CD4-positive, alpha-beta memory T cell (primary cell): ENCODE measurements at regions not wholly inside any gene's neighbourhood (a gene's known extent, or its start where the extent isn't known, plus 50 kb on each side); places are given as distances from the start of the nearest gene placed in this dataset.

ENCODE experiments used
- CTCF ChIA-PET: fragments of 350-600 bp; sonication (Branson Sonifier 250); formaldehyde crosslinking; loops from one replicate; lab custom pipeline; 2021; ENCODE audit warnings: inconsistent platforms; ENCODE audit not compliant: partially characterized antibody; lab: Charles Lee
- POLR2A ChIA-PET: fragments of 350-600 bp; sonication (Branson Sonifier 250); formaldehyde crosslinking; loops from one replicate; lab custom pipeline; 2021; ENCODE audit not compliant: partially characterized antibody; lab: Charles Lee
- DNase-seq, 5 donors: peaks; one replicate each; pipeline versions ENCODE4 v3.0.0 to v3.0.0-alpha.2; 2020 to 2022; ENCODE audit warnings: mixed read lengths in 1 of 5
- H3K27ac ChIP-seq: one replicate; pipeline ENCODE4 v1.7.0; 2013; ENCODE audit warnings: low read depth, low read length
- H3K27me3 ChIP-seq: 2 replicates; pipeline ENCODE4 v1.7.0; 2013; ENCODE audit warnings: mild to moderate bottlenecking, low read length, moderate library complexity; ENCODE audit not compliant: insufficient read depth
- H3K36me3 ChIP-seq: 2 replicates; pipeline ENCODE4 v1.7.0; 2013; ENCODE audit warnings: mild to moderate bottlenecking, low read length, moderate library complexity; ENCODE audit not compliant: insufficient read depth
- H3K4me1 ChIP-seq: 2 replicates; pipeline ENCODE4 v1.7.0; 2013; ENCODE audit warnings: mild to moderate bottlenecking, low read length, moderate library complexity; ENCODE audit not compliant: insufficient read depth
- H3K4me3 ChIP-seq, 2 donors: one replicate each; pipeline ENCODE4 v1.7.0; 2013; ENCODE audit warnings: low read length in 2 of 2, mild to moderate bottlenecking in 1 of 2
- H3K9me3 ChIP-seq, 2 donors: one replicate each; pipeline ENCODE4 v1.7.0; 2013; ENCODE audit warnings: low read length in 2 of 2, control low read depth in 1 of 2; ENCODE audit not compliant: control insufficient read depth in 1 of 2
- H3K27ac Mint-ChIP-seq, 7 donors: one replicate each; pipeline ENCODE4 v1.8.0; 2020 to 2021; ENCODE audit warnings: mixed read lengths in 7 of 7, mild to moderate bottlenecking in 6 of 7, inconsistent platforms in 3 of 7, moderate library complexity in 3 of 7
- H3K27me3 Mint-ChIP-seq, 2 donors: one replicate each; pipeline ENCODE4 v1.8.0; 2020 to 2021; ENCODE audit warnings: mixed read lengths in 2 of 2
- H3K36me3 Mint-ChIP-seq, 2 donors: one replicate each; pipeline ENCODE4 v1.8.0; 2020 to 2021; ENCODE audit warnings: mixed read lengths in 2 of 2, inconsistent platforms in 1 of 2, mild to moderate bottlenecking in 1 of 2
- H3K4me1 Mint-ChIP-seq, 4 donors: one replicate each; pipeline ENCODE4 v1.8.0; 2020 to 2021; ENCODE audit warnings: mixed read lengths in 4 of 4, mild to moderate bottlenecking in 1 of 4
- H3K4me3 Mint-ChIP-seq, 8 donors: one replicate each; pipeline ENCODE4 v1.8.0; 2020 to 2021; ENCODE audit warnings: mixed read lengths in 8 of 8, mild to moderate bottlenecking in 7 of 8, moderate library complexity in 6 of 8, inconsistent platforms in 3 of 8
- H3K9me3 Mint-ChIP-seq, 8 donors: one replicate each; pipeline ENCODE4 v1.8.0; 2020 to 2021; ENCODE audit warnings: mixed read lengths in 8 of 8, mild to moderate bottlenecking in 5 of 8, inconsistent platforms in 3 of 8, moderate library complexity in 1 of 8
- intact Hi-C: fragments of 100-400 bp; cut with micrococcal nuclease; formaldehyde crosslinking; loops from one replicate; pipeline ENCODE4 v1.15.1; 2023

DNA sequence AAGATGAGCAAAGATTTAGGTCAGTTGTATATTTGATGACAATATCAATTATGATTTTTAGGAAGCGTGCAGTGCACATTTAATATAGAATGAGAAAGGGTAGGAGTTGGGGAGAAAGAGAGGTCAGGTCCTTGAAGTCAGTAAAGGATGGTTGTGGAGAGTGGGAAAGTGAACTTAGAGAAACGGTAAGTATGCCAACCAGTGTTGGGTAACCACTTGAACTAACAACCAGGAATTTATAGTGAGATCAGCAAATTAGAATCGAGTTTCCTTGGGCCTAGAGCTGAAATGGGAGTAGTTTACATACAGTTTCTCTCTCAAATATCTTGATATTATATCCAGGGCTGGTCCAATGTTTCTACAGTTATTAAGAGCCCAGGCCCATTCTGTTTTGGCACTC, 188.5 kb upstream of the RBMS3 start:
- POLR2A ChIA-PET: interaction anchor here (0.6 kb wide), 1 partner anchor 159 kb away, joined by 3 read pairs; no protein-coding TSS in a partner anchor
- peaks cover 0 to 1% (median 0%) of the 10 kb centered on the region in 4 donors for H3K4me1 Mint-ChIP-seq
- H3K27me3 ChIP-seq: no peaks in the 10 kb centered on the region
- CTCF ChIA-PET: no interaction called here
- H3K4me1 ChIP-seq: no peaks in the 10 kb centered on the region
- no peaks in the 10 kb centered on the region for H3K36me3 ChIP-seq
- intact Hi-C loops: no loop called here
- no peak overlapping the region for H3K4me3 Mint-ChIP-seq
- no peak overlapping the region for H3K27ac Mint-ChIP-seq
- no peaks in the 10 kb centered on the region for H3K36me3 Mint-ChIP-seq
- no peaks in the 10 kb centered on the region for H3K27me3 Mint-ChIP-seq
- H3K4me3 ChIP-seq: no peak overlapping the region
- peaks cover 4 to 17% (median 12%) of the 10 kb centered on the region in 8 donors for H3K9me3 Mint-ChIP-seq
- no peak for DNase-seq
- H3K9me3 ChIP-seq: no peaks in the 10 kb centered on the region
- H3K27ac ChIP-seq: no peak overlapping the region

DNA sequence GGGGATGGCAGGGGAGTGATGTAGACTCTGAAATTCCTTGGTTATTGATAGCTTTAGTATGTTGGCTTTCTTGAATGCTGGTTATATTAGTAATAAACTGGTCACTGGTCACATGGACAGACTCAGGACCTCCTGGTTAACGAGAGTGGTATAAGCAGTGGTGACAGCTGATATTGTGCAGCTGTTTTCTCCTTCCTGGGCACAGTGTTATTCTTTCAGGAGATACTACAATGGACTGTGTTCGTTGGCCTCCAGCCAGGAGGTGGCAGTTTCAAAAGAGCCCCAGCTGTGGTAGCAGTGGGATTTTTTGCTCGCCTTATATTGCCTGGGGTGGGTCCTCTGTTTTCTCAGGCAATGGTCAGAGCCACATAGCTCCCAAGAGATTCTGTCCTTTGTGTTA, 181.6 kb upstream of the RBMS3 start:
- POLR2A ChIA-PET: no interaction called here
- intact Hi-C loops: no loop called here

DNA sequence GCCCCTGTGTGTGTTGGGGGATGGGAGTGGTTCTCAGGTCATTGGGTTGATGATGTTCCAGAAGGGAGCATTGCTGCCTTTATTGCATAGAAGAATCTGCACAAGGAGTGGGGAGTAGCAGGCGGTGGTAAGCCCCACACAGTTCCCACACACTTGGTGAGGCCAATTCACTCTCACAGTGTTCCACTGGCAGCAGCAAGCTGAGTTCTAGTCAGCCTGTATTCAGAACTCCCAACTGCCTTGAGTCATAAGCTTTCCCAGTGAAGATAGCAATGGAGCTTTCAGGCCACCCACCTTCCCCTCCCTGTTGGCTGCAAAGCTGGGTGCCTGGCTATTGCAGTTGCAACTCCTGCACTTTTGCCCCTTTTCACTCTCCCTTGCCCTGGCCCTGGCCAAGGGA, 181.1 kb upstream of the RBMS3 start:
- CTCF ChIA-PET: no interaction called here
- H3K4me1 Mint-ChIP-seq: no peaks in the 10 kb centered on the region
- H3K27me3 Mint-ChIP-seq: no peaks in the 10 kb centered on the region

More for the DNA sequence above, 181.6 kb upstream of the RBMS3 start:
- Mint-ChIP-seq H3K4me1 (no peaks in the 10 kb centered on the region), H3K4me3 (no peak overlapping the region), H3K27ac (no peak overlapping the region), H3K36me3 (no peaks in the 10 kb centered on the region), H3K27me3 (no peaks in the 10 kb centered on the region), H3K9me3 (peaks cover 0 to 20% (median 14%) of the 10 kb centered on the region in 8 donors)
- DNase-seq: no peak
- no peaks in the 10 kb centered on the region for H3K4me1 ChIP-seq
- CTCF ChIA-PET: no interaction called here
- H3K9me3 ChIP-seq: no peaks in the 10 kb centered on the region
- no peak overlapping the region for H3K27ac ChIP-seq
- H3K36me3 ChIP-seq: no peaks in the 10 kb centered on the region
- no peak overlapping the region for H3K4me3 ChIP-seq
- H3K27me3 ChIP-seq: no peaks in the 10 kb centered on the region

DNA sequence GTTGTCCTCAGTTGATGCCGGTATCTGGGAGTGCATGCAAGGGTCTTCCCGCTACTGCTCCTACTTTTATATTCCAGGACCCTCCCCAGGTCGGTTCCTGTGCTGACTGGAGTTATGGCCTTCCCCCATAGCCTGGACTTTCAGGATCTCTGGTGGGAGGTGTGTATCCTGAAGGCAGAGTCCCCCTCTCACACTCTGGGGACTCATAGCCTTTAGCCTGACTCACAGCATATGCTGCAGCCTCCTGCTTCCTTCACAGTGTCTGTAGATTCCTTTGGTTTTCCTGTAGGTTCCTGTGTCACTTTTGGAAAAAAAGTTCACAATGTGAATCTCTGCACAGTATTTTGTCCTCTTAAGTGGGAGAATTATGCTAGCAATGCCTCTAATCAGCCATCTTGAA, 180.6 kb upstream of the RBMS3 start:
- POLR2A ChIA-PET: no interaction called here
- intact Hi-C loops: no loop called here
- CTCF ChIA-PET: no interaction called here
- no peaks in the 10 kb centered on the region for H3K36me3 ChIP-seq
- H3K9me3 Mint-ChIP-seq: peaks cover 0 to 19% (median 13%) of the 10 kb centered on the region in 8 donors
- no peaks in the 10 kb centered on the region for H3K4me1 ChIP-seq
- no peaks in the 10 kb centered on the region for H3K4me1 Mint-ChIP-seq
- H3K36me3 Mint-ChIP-seq: no peaks in the 10 kb centered on the region
- no peak overlapping the region for H3K4me3 ChIP-seq
- no peak overlapping the region for H3K27ac ChIP-seq
- H3K27me3 ChIP-seq: no peaks in the 10 kb centered on the region
- no peak overlapping the region for H3K27ac Mint-ChIP-seq
- no peaks in the 10 kb centered on the region for H3K9me3 ChIP-seq
- DNase-seq: no peak
- H3K4me3 Mint-ChIP-seq: no peak overlapping the region
- H3K27me3 Mint-ChIP-seq: no peaks in the 10 kb centered on the region

More for the DNA sequence above, 181.1 kb upstream of the RBMS3 start:
- Histone ChIP-seq H3K27me3 (no peaks in the 10 kb centered on the region), H3K9me3 (no peaks in the 10 kb centered on the region), H3K27ac (no peak overlapping the region), H3K4me1 (no peaks in the 10 kb centered on the region), H3K36me3 (no peaks in the 10 kb centered on the region), H3K4me3 (no peak overlapping the region)
- Mint-ChIP-seq H3K9me3 (peaks cover 0 to 19% (median 13%) of the 10 kb centered on the region in 8 donors), H3K4me3 (no peak overlapping the region), H3K27ac (no peak overlapping the region), H3K36me3 (no peaks in the 10 kb centered on the region)
- POLR2A ChIA-PET: no interaction called here
- DNase-seq: no peak
- intact Hi-C loops: no loop called here

DNA sequence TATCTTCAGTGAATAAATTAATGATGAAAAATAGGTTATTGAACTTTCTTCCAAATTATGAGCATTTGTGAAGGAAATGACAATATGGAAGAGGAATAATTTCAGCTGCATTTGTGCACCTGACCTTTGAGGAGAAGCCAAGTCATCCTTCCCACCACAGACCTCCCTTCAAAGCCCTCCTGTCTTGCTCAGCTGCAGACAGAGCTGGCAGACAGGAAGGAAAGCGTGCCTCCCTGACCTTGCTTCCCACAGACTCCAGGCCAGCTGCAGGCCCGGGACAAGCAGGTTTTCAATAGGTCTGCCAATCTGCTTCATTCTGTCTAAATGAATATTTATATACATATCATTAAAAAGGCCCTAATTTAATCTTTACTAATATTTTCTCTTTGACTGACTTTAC, 152.9 kb upstream of the RBMS3 start:
- H3K4me1 Mint-ChIP-seq: no peaks in the 10 kb centered on the region
- intact Hi-C loops: no loop called here
- no peak overlapping the region for H3K4me3 ChIP-seq
- H3K4me1 ChIP-seq: no peaks in the 10 kb centered on the region
- no peak for DNase-seq
- H3K27me3 Mint-ChIP-seq: no peaks in the 10 kb centered on the region
- ChIA-PET CTCF (no interaction called here), POLR2A (no interaction called here)
- no peak overlapping the region for H3K27ac ChIP-seq
- H3K4me3 Mint-ChIP-seq: no peak overlapping the region
- H3K27ac Mint-ChIP-seq: no peak overlapping the region
- H3K9me3 ChIP-seq: no peaks in the 10 kb centered on the region
- no peaks in the 10 kb centered on the region for H3K36me3 Mint-ChIP-seq
- peaks cover 0 to 6% (median 2%) of the 10 kb centered on the region in 8 donors for H3K9me3 Mint-ChIP-seq
- H3K36me3 ChIP-seq: no peaks in the 10 kb centered on the region
- no peaks in the 10 kb centered on the region for H3K27me3 ChIP-seq

DNA sequence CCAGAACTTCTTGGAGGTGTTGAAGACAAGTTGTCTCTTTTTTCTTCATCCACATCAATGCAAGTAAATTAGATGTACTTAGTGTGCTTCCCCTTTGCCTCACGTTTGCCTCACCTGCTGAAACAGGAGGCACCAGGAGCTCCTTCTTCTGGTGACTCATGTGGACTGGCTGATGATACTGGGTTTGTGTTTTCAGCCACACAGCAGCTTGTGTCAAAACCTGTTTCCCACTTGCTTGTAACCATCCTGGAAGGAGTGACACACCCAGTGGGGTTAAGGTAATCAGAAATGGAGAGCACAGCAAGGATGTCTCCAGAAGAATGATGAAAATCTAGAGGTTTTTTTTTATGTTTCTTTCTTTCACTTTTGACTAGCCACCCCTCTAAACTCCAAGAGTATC, 143.3 kb upstream of the RBMS3 start:
- no peak overlapping the region for H3K27ac Mint-ChIP-seq
- no peaks in the 10 kb centered on the region for H3K27me3 Mint-ChIP-seq
- Histone ChIP-seq H3K27me3 (no peaks in the 10 kb centered on the region), H3K9me3 (no peaks in the 10 kb centered on the region), H3K27ac (no peak overlapping the region), H3K4me1 (no peaks in the 10 kb centered on the region), H3K36me3 (no peaks in the 10 kb centered on the region), H3K4me3 (no peak overlapping the region)
- ChIA-PET CTCF (no interaction called here), POLR2A (no interaction called here)
- H3K9me3 Mint-ChIP-seq: peaks cover 0 to 4% (median 0%) of the 10 kb centered on the region in 8 donors
- H3K36me3 Mint-ChIP-seq: no peaks in the 10 kb centered on the region
- DNase-seq: no peak
- intact Hi-C loops: no loop called here
- H3K4me3 Mint-ChIP-seq: no peak overlapping the region
- no peaks in the 10 kb centered on the region for H3K4me1 Mint-ChIP-seq

DNA sequence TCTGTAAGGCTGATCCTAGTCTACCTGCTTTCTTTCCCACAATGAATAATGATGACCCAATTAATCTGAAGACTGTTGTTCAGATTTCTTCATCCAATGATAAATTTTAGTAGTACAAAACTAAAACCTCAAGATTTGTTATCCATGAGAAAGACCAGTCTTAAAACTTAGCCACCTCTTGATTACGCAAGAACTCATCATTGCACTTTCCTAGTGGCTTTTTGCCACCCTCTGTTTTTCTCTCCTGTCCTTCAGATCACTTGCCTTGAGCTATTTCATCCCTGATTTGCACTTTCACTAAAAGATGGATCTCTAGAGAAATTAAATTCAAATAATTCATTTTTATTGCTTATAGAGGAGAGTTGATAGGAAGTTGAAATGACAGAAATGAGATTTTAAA, 142.7 kb upstream of the RBMS3 start:
- H3K27ac ChIP-seq: no peak overlapping the region
- Mint-ChIP-seq H3K27me3 (no peaks in the 10 kb centered on the region), H3K4me3 (no peak overlapping the region), H3K27ac (no peak overlapping the region), H3K9me3 (peaks cover 0 to 4% (median 0%) of the 10 kb centered on the region in 8 donors), H3K4me1 (no peaks in the 10 kb centered on the region), H3K36me3 (no peaks in the 10 kb centered on the region)
- H3K27me3 ChIP-seq: no peaks in the 10 kb centered on the region
- ChIA-PET POLR2A (no interaction called here), CTCF (no interaction called here)
- no peak overlapping the region for H3K4me3 ChIP-seq
- H3K9me3 ChIP-seq: no peaks in the 10 kb centered on the region
- H3K4me1 ChIP-seq: no peaks in the 10 kb centered on the region
- no peaks in the 10 kb centered on the region for H3K36me3 ChIP-seq
- DNase-seq: no peak
- intact Hi-C loops: no loop called here

DNA sequence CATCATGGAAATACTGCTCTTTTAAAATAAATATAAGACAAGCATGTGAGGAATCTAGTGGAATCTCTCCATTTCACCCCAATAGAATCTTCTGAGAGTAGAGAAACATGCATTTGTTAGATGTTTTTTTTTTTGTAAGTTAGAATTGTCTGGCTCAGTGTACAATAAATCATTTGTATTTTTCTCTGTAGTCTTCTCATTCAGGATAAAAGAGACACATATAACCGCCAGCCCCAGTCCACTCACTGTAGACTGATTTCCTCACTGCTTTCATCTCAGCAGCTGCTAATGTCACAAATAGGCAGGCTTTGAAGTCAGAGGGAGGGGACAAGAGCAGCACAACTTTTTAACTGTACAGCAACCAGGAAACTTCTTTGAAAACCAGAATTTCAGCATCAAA, 140.2 kb upstream of the RBMS3 start:
- peaks cover 0 to 2% (median 0%) of the 10 kb centered on the region in 8 donors for H3K9me3 Mint-ChIP-seq
- Histone ChIP-seq H3K9me3 (no peaks in the 10 kb centered on the region), H3K4me3 (no peak overlapping the region), H3K27ac (no peak overlapping the region), H3K27me3 (no peaks in the 10 kb centered on the region), H3K4me1 (no peaks in the 10 kb centered on the region), H3K36me3 (no peaks in the 10 kb centered on the region)
- no peaks in the 10 kb centered on the region for H3K36me3 Mint-ChIP-seq
- H3K4me1 Mint-ChIP-seq: no peaks in the 10 kb centered on the region
- no peak overlapping the region for H3K27ac Mint-ChIP-seq
- intact Hi-C loops: no loop called here
- no peak overlapping the region for H3K4me3 Mint-ChIP-seq
- H3K27me3 Mint-ChIP-seq: no peaks in the 10 kb centered on the region
- POLR2A ChIA-PET: no interaction called here
- CTCF ChIA-PET: no interaction called here
- DNase-seq: peak in 1 of 5 donors; percentile 3
